Heart left ventricle (tissue), 16 donors: ENCODE measurements at regions not wholly inside any gene's neighbourhood (a gene's known extent, or its start where the extent isn't known, plus 50 kb on each side); places are given as distances from the start of the nearest gene placed in this dataset.
A peak's percentile ranks its signal among the peaks of the same experiment; 100 is the strongest.

Experiments used
- ATAC-seq, 4 donors: fragments of 200-7000 bp; cut with Tn5 transposase; one replicate each; pipeline ENCODE4 v1.9.1; 2020 to 2022; ENCODE audit warnings: moderate library complexity in 4 of 4, mild to moderate bottlenecking in 3 of 4, moderate number of reproducible peaks in 1 of 4
- DNase-seq, 5 donors: peaks; one replicate each; pipeline ENCODE4 v3.0.0-alpha.2; 2020
- H3K27ac ChIP-seq, 12 donors: fragments of 200-600 bp; sonication (generic) in 4 of 12; one replicate each; pipeline versions ENCODE4 v1.5.0 to v1.8.0; 2016 to 2022; ENCODE audit warnings: mild to moderate bottlenecking in 2 of 12
- H3K27me3 ChIP-seq, 9 donors: fragments of 200-600 bp; sonication (generic) in 2 of 9; one replicate each; pipeline versions ENCODE4 v1.5.1 to v1.8.0; 2016 to 2022; ENCODE audit warnings: mild to moderate bottlenecking in 3 of 9
- H3K36me3 ChIP-seq, 9 donors: fragments of 200-600 bp; sonication (generic) in 2 of 9; one replicate each; pipeline versions ENCODE4 v1.5.0 to v1.8.0; 2018 to 2022; ENCODE audit warnings: mild to moderate bottlenecking in 2 of 9
- H3K4me1 ChIP-seq, 12 donors: fragments of 200-600 bp; sonication (generic) in 4 of 12; one replicate each; pipeline versions ENCODE4 v1.5.0 to v1.8.0; 2016 to 2022; ENCODE audit warnings: mild to moderate bottlenecking in 3 of 12
- H3K4me3 ChIP-seq, 12 donors: fragments of 200-600 bp; sonication (generic) in 4 of 12; one replicate each; pipeline versions ENCODE4 v1.5.0 to v1.8.0; 2017 to 2022; ENCODE audit warnings: mild to moderate bottlenecking in 9 of 12, moderate library complexity in 4 of 12
- H3K9me3 ChIP-seq, 12 donors: fragments of 200-600 bp; sonication (generic) in 4 of 12; one replicate each; pipeline versions ENCODE4 v1.5.0 to v1.8.0; 2016 to 2022; ENCODE audit warnings: mild to moderate bottlenecking in 1 of 12
- POLR2A ChIP-seq, 2 donors: fragments of 450-650 bp; IDR thresholded peaks; one replicate each; pipeline ENCODE4 v1.6.1; 2017; ENCODE audit warnings: antibody characterized with exemption in 2 of 2, mild to moderate bottlenecking in 2 of 2, moderate library complexity in 2 of 2
- WGBS, 4 donors: extraction: QIAGEN DNeasy Blood & Tissue Kit in 2 of 4; methylation state at CpG; one replicate each; pipeline versions ENCODE4 v1.1.5 to v1.1.7; 2013 to 2018; 5-methylcytosine and 5-hydroxymethylcytosine counted together
- intact Hi-C, 10 donors: fragments of 100-400 bp; cut with DNase I; formaldehyde crosslinking; loops; one replicate each; pipeline versions ENCODE4 v1.11.1 to v1.14.2; 2022
- TF ChIP-seq, protein P1 (sequence below), 12 donors: fragments of 200-600 bp; sonication (generic) in 4 of 12; IDR thresholded peaks; one replicate each; pipeline versions ENCODE4 v1.5.0 to v1.8.0; 2018 to 2022; ENCODE audit warnings: antibody characterized with exemption in 12 of 12, mild to moderate bottlenecking in 5 of 12
- donor health status: ischemic (EF 13 %, LVEDD 7.1; RV severe dilation, severe dysfunction).
- donor health status: healthy with polysubstance abuse.
- donor health status: DM: no; HTN: yes; CAD: no.
- donor health status: DM: no; HTN: no; CAD: no.
- donor health status: ischemic (EF 25% LVEDD 6.9; RV normal size, moderate dysfunction).
- donor health status: ischemic (EF 25% LVEDD 5.7; RV mildly dilated, moderate dysfunction).
- donor health status: healthy.
- donor health status: DM: yes; HTN: yes; CAD: no.
- donor health status: ischemic (EF 35%, LVEDD 5.7; RV mildly dilated, moderate dysfunction).
- donor health status: nonischemic (EF 11% LVEDD 7.7; RV severe dilation, severe dysfunction).
- donor health status: DM: yes; HTN: yes; CAD: no.
- donor health status: PGD.
- donor health status: ischemic (EF 29% LVEDD 5.4; RV normal size, mild dysfunction).
- donor health status: nonischemic (EF 23%, LVEDD 6.1; RV moderate dilation, normal function).

DNA sequence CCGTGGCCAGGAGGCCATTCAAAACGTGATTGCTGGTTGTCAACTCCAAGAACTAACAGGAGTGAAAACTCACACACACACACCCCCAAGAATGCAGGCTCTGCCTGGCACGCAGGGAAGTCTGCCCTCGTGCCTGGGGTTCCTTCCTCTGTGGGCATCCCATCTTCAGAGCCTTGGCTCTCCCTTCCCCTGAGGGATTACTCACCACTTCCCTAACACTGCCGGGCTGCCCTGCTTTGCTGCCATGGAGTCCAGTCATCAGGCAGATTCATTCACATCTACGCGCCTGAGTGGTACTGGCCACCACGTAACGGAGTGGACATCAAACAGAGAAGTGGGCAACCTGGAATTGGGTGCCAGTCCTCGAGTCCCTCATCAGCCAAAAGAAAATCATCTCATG, 120.7 kb upstream of the TMEM45B start:
- no peak for TF ChIP-seq POLR2A (IDR thresholded peaks at IDR 0.05)
- TF ChIP-seq, protein P1, sequence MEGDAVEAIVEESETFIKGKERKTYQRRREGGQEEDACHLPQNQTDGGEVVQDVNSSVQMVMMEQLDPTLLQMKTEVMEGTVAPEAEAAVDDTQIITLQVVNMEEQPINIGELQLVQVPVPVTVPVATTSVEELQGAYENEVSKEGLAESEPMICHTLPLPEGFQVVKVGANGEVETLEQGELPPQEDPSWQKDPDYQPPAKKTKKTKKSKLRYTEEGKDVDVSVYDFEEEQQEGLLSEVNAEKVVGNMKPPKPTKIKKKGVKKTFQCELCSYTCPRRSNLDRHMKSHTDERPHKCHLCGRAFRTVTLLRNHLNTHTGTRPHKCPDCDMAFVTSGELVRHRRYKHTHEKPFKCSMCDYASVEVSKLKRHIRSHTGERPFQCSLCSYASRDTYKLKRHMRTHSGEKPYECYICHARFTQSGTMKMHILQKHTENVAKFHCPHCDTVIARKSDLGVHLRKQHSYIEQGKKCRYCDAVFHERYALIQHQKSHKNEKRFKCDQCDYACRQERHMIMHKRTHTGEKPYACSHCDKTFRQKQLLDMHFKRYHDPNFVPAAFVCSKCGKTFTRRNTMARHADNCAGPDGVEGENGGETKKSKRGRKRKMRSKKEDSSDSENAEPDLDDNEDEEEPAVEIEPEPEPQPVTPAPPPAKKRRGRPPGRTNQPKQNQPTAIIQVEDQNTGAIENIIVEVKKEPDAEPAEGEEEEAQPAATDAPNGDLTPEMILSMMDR (IDR thresholded peaks at IDR 0.05) = no peak
- WGBS, 4 donors = 63 to 76% (median 75%) methylated on average over 9 to 10 of the region's 10 CpGs
- intact Hi-C loops = loop anchor here in 2 of 10 donors (5.0 to 10.0 kb wide), 2 partner anchors 52 to 330 kb away; no protein-coding TSS in a partner anchor
- Histone ChIP-seq H3K4me3 (no peak overlapping the region), H3K9me3 (no peaks in the 10 kb centered on the region), H3K36me3 (no peaks in the 10 kb centered on the region), H3K27me3 (peaks cover 0 to 44% (median 0%) of the 10 kb centered on the region in 9 donors), H3K4me1 (peaks cover 0 to 5% (median 0%) of the 10 kb centered on the region in 12 donors), H3K27ac (no peak overlapping the region)
- DNase-seq (no peak), ATAC-seq (no peak)

DNA sequence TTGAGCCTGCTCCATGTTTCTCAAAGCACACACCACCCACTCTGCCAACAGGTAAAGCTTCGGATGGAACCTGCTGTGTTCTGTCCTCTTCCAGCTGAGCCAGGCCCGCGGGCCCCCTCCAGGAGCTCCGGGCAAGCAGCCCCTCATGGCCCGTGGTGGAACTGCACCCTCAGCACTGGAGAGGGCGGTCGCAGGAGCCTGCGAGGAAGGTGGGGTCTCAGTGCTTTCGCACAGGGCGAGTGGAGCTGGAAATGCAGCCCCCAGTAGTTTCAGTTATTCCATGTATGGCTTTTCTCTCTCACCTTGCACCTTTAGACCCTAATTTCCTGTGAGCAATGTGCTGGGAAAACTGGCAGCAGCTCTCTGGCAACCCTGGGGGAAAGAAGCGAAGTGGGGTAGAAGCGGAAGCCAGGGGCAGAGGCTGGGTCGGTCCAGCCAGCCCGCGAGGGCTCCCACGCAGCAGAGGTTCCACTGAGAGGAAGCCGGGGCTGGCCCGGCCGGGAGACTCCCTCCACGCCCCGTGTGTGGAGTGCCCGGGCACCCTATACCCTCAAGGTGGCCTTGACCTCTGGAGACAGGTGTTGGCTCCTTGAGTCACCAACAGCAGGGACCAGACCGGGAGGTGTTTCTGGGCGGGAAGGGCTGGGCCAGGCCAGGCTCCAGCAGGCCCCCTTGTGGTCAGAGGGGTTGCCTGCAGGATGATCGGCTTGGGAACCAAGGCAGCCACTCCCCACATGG, 119.9 kb upstream of the TMEM45B start:
- H3K36me3 ChIP-seq = no peaks in the 10 kb centered on the region
- 2 to 4% (median 3%) methylated on average over 17 to 25 of the region's 25 CpGs for WGBS, 4 donors
- peaks cover 0 to 5% (median 0%) of the 10 kb centered on the region in 12 donors for H3K4me1 ChIP-seq
- peaks cover 0 to 45% (median 2%) of the 10 kb centered on the region in 9 donors for H3K27me3 ChIP-seq
- H3K27ac ChIP-seq = no peak overlapping the region
- intact Hi-C loops = loop anchor here in 2 of 10 donors (5.0 to 10.0 kb wide), 2 partner anchors 52 to 331 kb away; no protein-coding TSS in a partner anchor
- no peaks in the 10 kb centered on the region for H3K9me3 ChIP-seq
- TF ChIP-seq POLR2A (IDR thresholded peaks at IDR 0.05) = no peak
- TF ChIP-seq, protein P1 (IDR thresholded peaks at IDR 0.05) = peak; percentile 37 to 66 (median 54)
- DNase-seq (peak in 4 of 5 donors; percentile 23 to 65 (median 38)), ATAC-seq (peak; percentile 67 to 82 (median 73))
- H3K4me3 ChIP-seq = peak overlapping the region in 10 of 12 donors; percentile 8 to 46 (median 38)

DNA sequence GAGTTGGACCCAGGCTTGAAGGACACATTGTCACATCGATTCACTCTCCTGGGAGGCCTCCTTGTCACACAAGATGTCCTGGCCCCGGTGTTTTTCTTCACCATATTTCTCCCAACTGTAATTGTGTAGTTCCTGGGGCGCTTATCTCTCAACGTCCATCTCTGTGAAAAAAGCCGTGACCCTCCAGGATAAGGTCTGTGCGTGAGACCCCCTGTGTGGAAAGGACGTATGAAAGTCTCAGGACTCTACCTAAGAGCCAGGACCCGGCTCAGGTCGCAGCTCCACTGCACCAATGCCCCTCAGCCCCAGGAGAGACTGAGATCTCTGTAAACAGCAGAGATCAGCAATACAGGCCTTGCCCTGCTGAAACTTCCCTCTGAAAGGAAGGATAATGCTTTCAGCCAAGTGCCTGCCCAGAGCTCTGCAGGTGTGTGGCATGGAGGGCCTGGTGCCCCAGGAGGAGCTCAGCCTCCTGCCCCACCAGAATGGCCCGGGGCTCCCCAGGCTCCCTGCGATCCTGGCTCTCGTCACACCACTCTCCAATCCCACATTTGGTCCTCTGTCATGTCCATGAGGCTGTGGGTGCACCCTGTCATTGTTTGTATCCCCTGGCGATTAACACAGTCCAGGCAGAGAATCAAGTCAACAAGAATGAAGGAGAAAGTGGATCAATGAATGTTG, 119.2 kb upstream of the TMEM45B start:
- Histone ChIP-seq H3K9me3 (no peaks in the 10 kb centered on the region), H3K36me3 (no peaks in the 10 kb centered on the region), H3K27ac (no peak overlapping the region), H3K4me1 (peaks cover 0 to 5% (median 0%) of the 10 kb centered on the region in 12 donors), H3K4me3 (peak overlapping the region in 1 of 12 donors; percentile 46), H3K27me3 (peaks cover 0 to 49% (median 2%) of the 10 kb centered on the region in 9 donors)
- TF ChIP-seq POLR2A (IDR thresholded peaks at IDR 0.05) = no peak
- TF ChIP-seq, protein P1 (IDR thresholded peaks at IDR 0.05) = peak in 1 of 12 donors; percentile 1
- ATAC-seq = no peak
- DNase-seq = no peak
- WGBS, 4 donors = 50 to 59% (median 54%) methylated on average over 13 of the region's 13 CpGs
- intact Hi-C loops = loop anchor here in 2 of 10 donors (5.0 to 10.0 kb wide), 2 partner anchors 51 to 332 kb away; no protein-coding TSS in a partner anchor

DNA sequence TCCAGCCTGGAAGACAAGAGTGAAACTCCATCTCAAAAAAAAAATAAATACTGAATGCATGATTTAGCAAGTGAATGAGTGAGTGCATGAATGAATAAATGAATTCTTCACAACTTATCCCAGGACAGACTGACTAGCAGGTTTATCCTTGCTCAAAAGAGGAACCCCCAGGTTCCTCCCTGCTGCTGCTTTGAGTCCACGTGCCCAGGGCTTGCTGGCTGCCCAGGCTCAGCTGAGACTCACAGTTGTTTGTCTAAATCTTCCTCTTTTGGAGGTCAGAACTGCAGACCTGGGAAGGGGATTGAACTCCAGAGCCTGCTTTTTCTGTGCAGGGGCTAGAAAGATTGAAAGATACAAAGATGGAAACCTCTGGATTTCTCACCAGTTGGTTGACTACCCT, 117.4 kb upstream of the TMEM45B start:
- 70 to 75% (median 73%) methylated on average over 1 of the region's 1 CpG for WGBS, 4 donors
- TF ChIP-seq, protein P1 (IDR thresholded peaks at IDR 0.05) = no peak
- TF ChIP-seq POLR2A (IDR thresholded peaks at IDR 0.05) = no peak

More for the DNA sequence above, 117.4 kb upstream of the TMEM45B start:
- intact Hi-C loops = loop anchor here in 2 of 10 donors (5.0 to 10.0 kb wide), 2 partner anchors 49 to 333 kb away; no protein-coding TSS in a partner anchor
- ATAC-seq = no peak
- Histone ChIP-seq H3K27ac (no peak overlapping the region), H3K9me3 (no peaks in the 10 kb centered on the region), H3K27me3 (peaks cover 0 to 43% (median 2%) of the 10 kb centered on the region in 9 donors), H3K4me3 (no peak overlapping the region), H3K4me1 (peaks cover 0 to 5% (median 0%) of the 10 kb centered on the region in 12 donors), H3K36me3 (no peaks in the 10 kb centered on the region)
- DNase-seq = no peak
